ENCODE measurements at regions not wholly inside any gene's neighbourhood (a gene's known extent, or its start where the extent isn't known, plus 50 kb on each side); places are given as distances from the start of the nearest gene placed in this dataset.

GRCh38 chr10:109025172-109025571 is 898.1 kb downstream of the XPNPEP1 start:
- H3K27ac ChIP-seq: no peak overlapping the region
- H3K4me1 ChIP-seq: peaks cover 0 to 5% (median 0%) of the 10 kb centered on the region in 4 donors
- no peaks in the 10 kb centered on the region for H3K9me3 ChIP-seq
- intact Hi-C loops (cut with DNase I; ENCODE audit: low total_unique reads): no loop called here
- H3K27me3 ChIP-seq: no peaks in the 10 kb centered on the region
- no peak for DNase-seq
- H3K4me3 ChIP-seq: no peak overlapping the region
- no peaks in the 10 kb centered on the region for H3K36me3 ChIP-seq
- no peak for TF ChIP-seq CTCF (IDR thresholded peaks at IDR 0.05)

GRCh38 chr10:109022417-109023049 is 900.8 kb downstream of the XPNPEP1 start:
- Histone ChIP-seq H3K4me3 (no peak overlapping the region), H3K9me3 (no peaks in the 10 kb centered on the region), H3K4me1 (no peaks in the 10 kb centered on the region), H3K27me3 (no peaks in the 10 kb centered on the region), H3K36me3 (no peaks in the 10 kb centered on the region), H3K27ac (no peak overlapping the region)
- DNase-seq: no peak
- TF ChIP-seq CTCF (IDR thresholded peaks at IDR 0.05): no peak
- intact Hi-C loops (cut with DNase I; ENCODE audit: low total_unique reads): no loop called here

GRCh38 chr10:109019001-109019424 is 904.3 kb downstream of the XPNPEP1 start:
- H3K36me3 ChIP-seq: no peaks in the 10 kb centered on the region
- no peak overlapping the region for H3K27ac ChIP-seq
- H3K9me3 ChIP-seq: no peaks in the 10 kb centered on the region
- no peaks in the 10 kb centered on the region for H3K4me1 ChIP-seq
- no peak for DNase-seq
- no peaks in the 10 kb centered on the region for H3K27me3 ChIP-seq
- no peak for TF ChIP-seq CTCF (IDR thresholded peaks at IDR 0.05)
- intact Hi-C loops (cut with DNase I; ENCODE audit: low total_unique reads): no loop called here
- no peak overlapping the region for H3K4me3 ChIP-seq

- no peak for DNase-seq
- Histone ChIP-seq H3K9me3 (no peaks in the 10 kb centered on the region), H3K36me3 (no peaks in the 10 kb centered on the region), H3K4me1 (no peaks in the 10 kb centered on the region), H3K4me3 (no peak overlapping the region), H3K27ac (no peak overlapping the region), H3K27me3 (no peaks in the 10 kb centered on the region)
- intact Hi-C loops (cut with DNase I; ENCODE audit: low total_unique reads): no loop called here
- TF ChIP-seq CTCF (IDR thresholded peaks at IDR 0.05): no peak
These were observed 915.8 kb downstream of the XPNPEP1 start for GRCh38 chr10:109007514-109007913.

- intact Hi-C loops (cut with DNase I; ENCODE audit: low total_unique reads): no loop called here
- no peak for DNase-seq
- no peaks in the 10 kb centered on the region for H3K36me3 ChIP-seq
- H3K4me3 ChIP-seq: no peak overlapping the region
- no peaks in the 10 kb centered on the region for H3K4me1 ChIP-seq
- no peaks in the 10 kb centered on the region for H3K27me3 ChIP-seq
- no peaks in the 10 kb centered on the region for H3K9me3 ChIP-seq
- no peak for TF ChIP-seq CTCF (IDR thresholded peaks at IDR 0.05)
- no peak overlapping the region for H3K27ac ChIP-seq
These were observed 932.9 kb downstream of the XPNPEP1 start for GRCh38 chr10:108990441-108990840.

GRCh38 chr10:108989976-108990375 is 933.3 kb downstream of the XPNPEP1 start:
- DNase-seq: no peak
- Histone ChIP-seq H3K4me3 (no peak overlapping the region), H3K36me3 (no peaks in the 10 kb centered on the region), H3K27me3 (no peaks in the 10 kb centered on the region), H3K27ac (no peak overlapping the region), H3K9me3 (no peaks in the 10 kb centered on the region), H3K4me1 (no peaks in the 10 kb centered on the region)
- TF ChIP-seq CTCF (IDR thresholded peaks at IDR 0.05): no peak
- intact Hi-C loops (cut with DNase I; ENCODE audit: low total_unique reads): no loop called here
